ENCODE measurements at regions not wholly inside any gene's neighbourhood (a gene's known extent, or its start where the extent isn't known, plus 50 kb on each side); places are given as distances from the start of the nearest gene placed in this dataset.
"Not testable (repeated sequence)": the region's sequence is repeated elsewhere in the genome, so short reads cannot be mapped to it uniquely, and the experiment has no call there.

DNA sequence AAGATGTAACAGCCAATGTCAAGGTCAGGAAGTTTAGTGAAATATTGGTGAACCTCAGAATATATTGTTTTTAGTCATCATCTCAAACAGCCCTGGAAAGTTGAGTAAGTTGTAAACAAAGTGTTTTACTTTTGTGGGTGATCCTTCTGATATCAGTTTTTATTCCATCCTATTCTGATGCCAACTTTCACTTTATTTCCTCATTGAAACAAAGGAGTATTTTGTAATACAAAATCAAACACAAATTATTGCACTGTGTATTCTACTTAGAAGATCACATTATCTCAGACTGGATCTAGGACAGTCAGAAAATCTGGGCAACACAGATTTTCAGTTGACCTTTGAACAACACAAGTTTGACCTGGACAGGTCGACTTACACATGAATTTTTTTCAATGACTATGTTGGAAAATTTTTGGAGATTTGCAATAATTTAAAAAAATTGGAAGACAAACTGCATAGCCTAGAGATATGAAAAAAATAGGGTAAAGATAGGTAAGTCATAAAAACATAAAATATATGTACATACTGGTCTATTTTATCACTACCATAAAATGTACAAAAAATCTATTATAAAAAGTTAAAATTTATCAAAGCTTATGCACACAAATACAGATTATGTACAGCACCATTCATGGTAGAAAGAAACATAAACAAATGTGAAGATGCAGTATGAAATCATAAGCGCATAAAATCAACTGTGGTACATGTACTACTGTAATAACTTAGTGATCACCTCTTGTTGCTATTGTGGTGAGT lies 709.1 kb upstream of the FAM241A start:
- TF ChIP-seq TCF7L2 (IDR thresholded peaks at IDR 0.05; ENCODE audit: low read depth, low read length) (no peak), SIN3A (IDR thresholded peaks at IDR 0.05; ENCODE audit: borderline replicate concordance, insufficient read depth, low read depth, low read length) (no peak), POLR2AphosphoS5 (IDR thresholded peaks at IDR 0.05; ENCODE audit: low read depth, low read length) (no peak), CTCF (IDR thresholded peaks at IDR 0.05) (no peak)
- TF ChIP-seq, protein P1, sequence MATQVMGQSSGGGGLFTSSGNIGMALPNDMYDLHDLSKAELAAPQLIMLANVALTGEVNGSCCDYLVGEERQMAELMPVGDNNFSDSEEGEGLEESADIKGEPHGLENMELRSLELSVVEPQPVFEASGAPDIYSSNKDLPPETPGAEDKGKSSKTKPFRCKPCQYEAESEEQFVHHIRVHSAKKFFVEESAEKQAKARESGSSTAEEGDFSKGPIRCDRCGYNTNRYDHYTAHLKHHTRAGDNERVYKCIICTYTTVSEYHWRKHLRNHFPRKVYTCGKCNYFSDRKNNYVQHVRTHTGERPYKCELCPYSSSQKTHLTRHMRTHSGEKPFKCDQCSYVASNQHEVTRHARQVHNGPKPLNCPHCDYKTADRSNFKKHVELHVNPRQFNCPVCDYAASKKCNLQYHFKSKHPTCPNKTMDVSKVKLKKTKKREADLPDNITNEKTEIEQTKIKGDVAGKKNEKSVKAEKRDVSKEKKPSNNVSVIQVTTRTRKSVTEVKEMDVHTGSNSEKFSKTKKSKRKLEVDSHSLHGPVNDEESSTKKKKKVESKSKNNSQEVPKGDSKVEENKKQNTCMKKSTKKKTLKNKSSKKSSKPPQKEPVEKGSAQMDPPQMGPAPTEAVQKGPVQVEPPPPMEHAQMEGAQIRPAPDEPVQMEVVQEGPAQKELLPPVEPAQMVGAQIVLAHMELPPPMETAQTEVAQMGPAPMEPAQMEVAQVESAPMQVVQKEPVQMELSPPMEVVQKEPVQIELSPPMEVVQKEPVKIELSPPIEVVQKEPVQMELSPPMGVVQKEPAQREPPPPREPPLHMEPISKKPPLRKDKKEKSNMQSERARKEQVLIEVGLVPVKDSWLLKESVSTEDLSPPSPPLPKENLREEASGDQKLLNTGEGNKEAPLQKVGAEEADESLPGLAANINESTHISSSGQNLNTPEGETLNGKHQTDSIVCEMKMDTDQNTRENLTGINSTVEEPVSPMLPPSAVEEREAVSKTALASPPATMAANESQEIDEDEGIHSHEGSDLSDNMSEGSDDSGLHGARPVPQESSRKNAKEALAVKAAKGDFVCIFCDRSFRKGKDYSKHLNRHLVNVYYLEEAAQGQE (IDR thresholded peaks at IDR 0.05; ENCODE audit: insufficient read depth in 1 of 2, low read depth in 2 of 2, low read length in 1 of 2), result no peak
- Histone ChIP-seq H3K27ac (ENCODE audit: low read length) (no peak overlapping the region), H3K4me1 (ENCODE audit: control insufficient read depth, insufficient read depth, low read length) (no peaks in the 10 kb centered on the region), H3K9me3 (ENCODE audit: control insufficient read depth, insufficient read depth, low read depth, low read length) (no peaks in the 10 kb centered on the region), H3K36me3 (ENCODE audit: control insufficient read depth, insufficient read depth, low read length) (no peaks in the 10 kb centered on the region), H3K27me3 (ENCODE audit: control insufficient read depth, insufficient read depth, low read length) (no peaks in the 10 kb centered on the region), H3K4me3 (ENCODE audit: low read depth in 2 of 2, low read length in 2 of 2) (no peak overlapping the region)
- no TSS peak for BruUV-seq (replicated peaks)
- DNase-seq (ENCODE audit: low read depth, low spot score), result no peak
- intact Hi-C loops (cut with micrococcal nuclease; ENCODE audit: unreplicated experiment), result no loop called here
- ChIA-PET POLR2A (no interaction called here), CTCF (no interaction called here)
- in situ Hi-C loops (cut with HindIII; ENCODE audit: low pct_unique_long_range_greater_than_20kb, low sequenced_read_pairs), result no loop called here
- ATAC-seq, result no peak

DNA sequence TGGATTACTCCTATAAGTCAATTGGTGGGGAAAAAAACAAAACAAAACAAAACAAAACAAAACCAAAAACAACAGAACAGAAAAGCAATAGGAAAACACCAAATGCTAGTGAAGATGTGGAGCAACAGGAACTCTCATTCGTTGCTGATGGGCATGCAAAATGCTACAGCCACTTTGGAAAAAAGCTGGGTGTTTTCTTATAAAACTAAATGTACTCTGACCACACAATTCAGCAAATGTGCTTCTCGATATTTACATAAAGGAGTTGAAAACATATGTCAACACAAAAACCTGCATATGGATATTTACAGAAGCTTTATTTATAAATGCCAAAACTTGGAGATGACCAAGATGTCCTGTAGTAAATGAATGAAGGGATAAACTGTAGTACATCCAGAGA lies 703.6 kb upstream of the FAM241A start:
- Histone ChIP-seq H3K27ac (ENCODE audit: low read length) (no peak overlapping the region), H3K9me3 (ENCODE audit: control insufficient read depth, insufficient read depth, low read depth, low read length) (no peaks in the 10 kb centered on the region), H3K36me3 (ENCODE audit: control insufficient read depth, insufficient read depth, low read length) (no peaks in the 10 kb centered on the region), H3K4me1 (ENCODE audit: control insufficient read depth, insufficient read depth, low read length) (no peaks in the 10 kb centered on the region), H3K27me3 (ENCODE audit: control insufficient read depth, insufficient read depth, low read length) (no peaks in the 10 kb centered on the region), H3K4me3 (ENCODE audit: low read depth in 2 of 2, low read length in 2 of 2) (no peak overlapping the region)
- ChIA-PET POLR2A (no interaction called here), CTCF (no interaction called here)
- BruUV-seq (replicated peaks), result no TSS peak
- TF ChIP-seq TCF7L2 (IDR thresholded peaks at IDR 0.05; ENCODE audit: low read depth, low read length), result no peak
- no peak for TF ChIP-seq POLR2AphosphoS5 (IDR thresholded peaks at IDR 0.05; ENCODE audit: low read depth, low read length)
- no peak for TF ChIP-seq SIN3A (IDR thresholded peaks at IDR 0.05; ENCODE audit: borderline replicate concordance, insufficient read depth, low read depth, low read length)
- TF ChIP-seq, protein P1 (IDR thresholded peaks at IDR 0.05; ENCODE audit: insufficient read depth in 1 of 2, low read depth in 2 of 2, low read length in 1 of 2), result no peak
- TF ChIP-seq CTCF (IDR thresholded peaks at IDR 0.05), result no peak
- DNase-seq (ENCODE audit: low read depth, low spot score) (no peak), ATAC-seq (no peak)
- intact Hi-C loops (cut with micrococcal nuclease; ENCODE audit: unreplicated experiment) (no loop called here), in situ Hi-C loops (cut with HindIII; ENCODE audit: low pct_unique_long_range_greater_than_20kb, low sequenced_read_pairs) (no loop called here)

DNA sequence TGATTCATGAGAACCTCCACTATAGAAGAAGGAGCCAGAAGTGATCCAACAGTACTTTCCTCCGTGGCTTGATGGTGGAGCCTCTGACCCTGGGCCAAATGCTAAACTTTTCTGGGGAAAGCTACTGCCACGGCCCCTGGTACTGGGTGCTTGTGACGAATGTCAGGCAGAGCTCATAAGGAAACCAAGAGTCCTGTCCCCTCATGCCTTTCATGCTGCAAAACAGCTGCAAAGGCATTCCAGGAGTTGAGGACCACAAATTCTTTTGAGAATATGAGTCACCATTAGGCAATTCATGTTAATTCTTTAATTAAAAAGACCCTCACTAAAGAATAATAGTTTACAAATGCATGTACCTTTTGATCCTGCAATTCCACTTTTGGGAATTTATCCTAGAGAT lies 700.4 kb upstream of the FAM241A start:
- H3K4me3 ChIP-seq (ENCODE audit: low read depth in 2 of 2, low read length in 2 of 2); H3K36me3 ChIP-seq (ENCODE audit: control insufficient read depth, insufficient read depth, low read length); H3K9me3 ChIP-seq (ENCODE audit: control insufficient read depth, insufficient read depth, low read depth, low read length); intact Hi-C loops (cut with micrococcal nuclease; ENCODE audit: unreplicated experiment); BruUV-seq (replicated peaks); H3K4me1 ChIP-seq (ENCODE audit: control insufficient read depth, insufficient read depth, low read length); POLR2A ChIA-PET; ATAC-seq; H3K27ac ChIP-seq (ENCODE audit: low read length); in situ Hi-C loops (cut with HindIII; ENCODE audit: low pct_unique_long_range_greater_than_20kb, low sequenced_read_pairs); H3K27me3 ChIP-seq (ENCODE audit: control insufficient read depth, insufficient read depth, low read length); CTCF ChIA-PET; DNase-seq (ENCODE audit: low read depth, low spot score): not testable (repeated sequence)
